AG04449 (cell line): ENCODE measurements at regions not wholly inside any gene's neighbourhood (a gene's known extent, or its start where the extent isn't known, plus 50 kb on each side); places are given as distances from the start of the nearest gene placed in this dataset.

Source experiments
- CTCF ChIA-PET: fragments of 350-600 bp; formaldehyde crosslinking; extraction: SDS; loops from one replicate; lab custom pipeline; 2021; ENCODE audit warnings: antibody characterized with exemption; lab: Yijun Ruan, JAX
- POLR2A ChIA-PET: fragments of 400-600, 350-600 bp; formaldehyde crosslinking; extraction: SDS; loops from one replicate; lab custom pipeline; 2020; ENCODE audit warnings: antibody characterized with exemption, inconsistent platforms; lab: Yijun Ruan, JAX
- DNase-seq: peaks from one replicate; pipeline ENCODE4 v3.0.0-alpha.2; 2010; ENCODE audit warnings: low read depth, low spot score
- H3K4me3 ChIP-seq: 2 replicates; pipeline ENCODE4 v1.5.1; 2011; ENCODE audit warnings: low read depth, mild to moderate bottlenecking, control low read depth, low read length
- TF ChIP-seq, protein P1 (sequence below): IDR thresholded peaks from one replicate; pipeline ENCODE4 v1.5.1; 2011; ENCODE audit warnings: mild to moderate bottlenecking, moderate library complexity, low read length, control low read depth, inconsistent platforms; ENCODE audit not compliant: insufficient read depth; ENCODE audit errors: missing control alignments

- TF ChIP-seq, protein P1, sequence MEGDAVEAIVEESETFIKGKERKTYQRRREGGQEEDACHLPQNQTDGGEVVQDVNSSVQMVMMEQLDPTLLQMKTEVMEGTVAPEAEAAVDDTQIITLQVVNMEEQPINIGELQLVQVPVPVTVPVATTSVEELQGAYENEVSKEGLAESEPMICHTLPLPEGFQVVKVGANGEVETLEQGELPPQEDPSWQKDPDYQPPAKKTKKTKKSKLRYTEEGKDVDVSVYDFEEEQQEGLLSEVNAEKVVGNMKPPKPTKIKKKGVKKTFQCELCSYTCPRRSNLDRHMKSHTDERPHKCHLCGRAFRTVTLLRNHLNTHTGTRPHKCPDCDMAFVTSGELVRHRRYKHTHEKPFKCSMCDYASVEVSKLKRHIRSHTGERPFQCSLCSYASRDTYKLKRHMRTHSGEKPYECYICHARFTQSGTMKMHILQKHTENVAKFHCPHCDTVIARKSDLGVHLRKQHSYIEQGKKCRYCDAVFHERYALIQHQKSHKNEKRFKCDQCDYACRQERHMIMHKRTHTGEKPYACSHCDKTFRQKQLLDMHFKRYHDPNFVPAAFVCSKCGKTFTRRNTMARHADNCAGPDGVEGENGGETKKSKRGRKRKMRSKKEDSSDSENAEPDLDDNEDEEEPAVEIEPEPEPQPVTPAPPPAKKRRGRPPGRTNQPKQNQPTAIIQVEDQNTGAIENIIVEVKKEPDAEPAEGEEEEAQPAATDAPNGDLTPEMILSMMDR, result no peak
- no peak overlapping the region for H3K4me3 ChIP-seq
- POLR2A ChIA-PET, result no interaction called here
- DNase-seq, result no peak
- CTCF ChIA-PET, result no interaction called here
These were observed 239.1 kb downstream of the OMA1 start for GRCh38 chr1:58307431-58307830.

GRCh38 chr1:58305622-58306021, 240.9 kb downstream of the OMA1 start:
- CTCF ChIA-PET, result no interaction called here
- no peak overlapping the region for H3K4me3 ChIP-seq
- TF ChIP-seq, protein P1, result no peak
- no peak for DNase-seq
- POLR2A ChIA-PET, result no interaction called here

- ChIA-PET CTCF (no interaction called here), POLR2A (no interaction called here)
- no peak overlapping the region for H3K4me3 ChIP-seq
- TF ChIP-seq, protein P1, result no peak
- DNase-seq, result no peak
These were observed 242.1 kb downstream of the OMA1 start for GRCh38 chr1:58304346-58304975.

- TF ChIP-seq, protein P1, result no peak
- CTCF ChIA-PET, result no interaction called here
- no peak for DNase-seq
- POLR2A ChIA-PET, result no interaction called here
- H3K4me3 ChIP-seq, result no peak overlapping the region
These were observed 242.7 kb downstream of the OMA1 start for GRCh38 chr1:58303841-58304240.

- no peak overlapping the region for H3K4me3 ChIP-seq
- TF ChIP-seq, protein P1, result no peak
- POLR2A ChIA-PET, result no interaction called here
- no peak for DNase-seq
- CTCF ChIA-PET, result no interaction called here
These were observed 253.1 kb downstream of the OMA1 start for GRCh38 chr1:58293388-58293787.

DNA sequence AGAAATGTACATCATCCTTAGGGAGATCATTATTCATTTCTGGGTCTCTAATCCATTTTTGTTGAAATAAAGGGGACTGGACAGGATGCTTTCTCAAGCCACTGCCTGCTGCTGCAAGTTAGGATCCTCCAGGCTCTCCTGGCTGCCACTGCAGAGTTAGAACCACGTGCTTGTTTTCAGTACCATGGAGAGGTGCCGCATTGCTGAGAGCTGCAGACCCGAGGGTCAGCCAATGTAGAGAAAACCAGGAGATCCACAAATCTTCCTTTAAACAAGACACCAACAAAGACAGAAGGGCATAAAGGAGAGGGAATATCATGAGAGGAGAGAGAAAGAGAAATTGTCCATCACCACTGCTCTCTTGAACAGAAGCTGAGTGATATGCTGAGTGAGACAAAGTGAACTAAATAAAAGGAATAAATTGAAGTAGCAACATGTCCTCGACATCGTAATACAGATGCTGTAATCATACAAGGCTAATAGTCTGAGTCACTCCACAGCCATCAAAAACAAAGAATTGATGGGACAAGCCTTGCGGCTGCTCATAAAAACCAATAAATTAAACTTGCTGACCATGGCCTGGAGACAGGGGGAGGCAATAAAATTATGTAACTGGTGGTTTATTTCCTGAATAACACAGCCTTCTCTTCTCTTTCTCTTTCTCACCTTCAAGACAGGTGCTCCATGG, 255.7 kb downstream of the OMA1 start:
- TF ChIP-seq, protein P1, result no peak
- no peak for DNase-seq
- CTCF ChIA-PET, result no interaction called here
- H3K4me3 ChIP-seq, result no peak overlapping the region
- POLR2A ChIA-PET, result no interaction called here
